ENCODE measurements at regions not wholly inside any gene's neighbourhood (a gene's known extent, or its start where the extent isn't known, plus 50 kb on each side); places are given as distances from the start of the nearest gene placed in this dataset.

- in situ Hi-C loops (cut with MboI; ENCODE audit: low pct_unique_long_range_greater_than_20kb, low sequenced_read_pairs, unreplicated experiment), result no loop called here
- TF ChIP-seq CTCF (IDR thresholded peaks at IDR 0.05; ENCODE audit: extremely low read depth, insufficient read depth, missing control alignments), result no peak
- DNase-seq (ENCODE audit: low spot score), result no peak
Measured at GRCh38 chr11:116510166-116510565, 262.6 kb downstream of the BUD13 start.

- no peak for DNase-seq (ENCODE audit: low spot score)
- no peak for TF ChIP-seq CTCF (IDR thresholded peaks at IDR 0.05; ENCODE audit: extremely low read depth, insufficient read depth, missing control alignments)
- in situ Hi-C loops (cut with MboI; ENCODE audit: low pct_unique_long_range_greater_than_20kb, low sequenced_read_pairs, unreplicated experiment), result no loop called here
Measured at GRCh38 chr11:116509551-116509950, 263.2 kb downstream of the BUD13 start.

GRCh38 chr11:116507849-116508695, 264.7 kb downstream of the BUD13 start:
- no peak for DNase-seq (ENCODE audit: low spot score)
- TF ChIP-seq CTCF (IDR thresholded peaks at IDR 0.05; ENCODE audit: extremely low read depth, insufficient read depth, missing control alignments), result no peak
- in situ Hi-C loops (cut with MboI; ENCODE audit: low pct_unique_long_range_greater_than_20kb, low sequenced_read_pairs, unreplicated experiment), result no loop called here

GRCh38 chr11:116507016-116507415, 265.8 kb downstream of the BUD13 start:
- no peak for DNase-seq (ENCODE audit: low spot score)
- in situ Hi-C loops (cut with MboI; ENCODE audit: low pct_unique_long_range_greater_than_20kb, low sequenced_read_pairs, unreplicated experiment), result no loop called here
- no peak for TF ChIP-seq CTCF (IDR thresholded peaks at IDR 0.05; ENCODE audit: extremely low read depth, insufficient read depth, missing control alignments)

GRCh38 chr11:116506263-116506825, 266.4 kb downstream of the BUD13 start:
- no peak for TF ChIP-seq CTCF (IDR thresholded peaks at IDR 0.05; ENCODE audit: extremely low read depth, insufficient read depth, missing control alignments)
- DNase-seq (ENCODE audit: low spot score), result no peak
- in situ Hi-C loops (cut with MboI; ENCODE audit: low pct_unique_long_range_greater_than_20kb, low sequenced_read_pairs, unreplicated experiment), result no loop called here

GRCh38 chr11:116505298-116506262, 267.2 kb downstream of the BUD13 start:
- no peak for DNase-seq (ENCODE audit: low spot score)
- no peak for TF ChIP-seq CTCF (IDR thresholded peaks at IDR 0.05; ENCODE audit: extremely low read depth, insufficient read depth, missing control alignments)
- in situ Hi-C loops (cut with MboI; ENCODE audit: low pct_unique_long_range_greater_than_20kb, low sequenced_read_pairs, unreplicated experiment), result no loop called here

Measured in GM13977 (cell line).